ENCODE measurements at regions not wholly inside any gene's neighbourhood (a gene's known extent, or its start where the extent isn't known, plus 50 kb on each side); places are given as distances from the start of the nearest gene placed in this dataset.

GRCh38 chr10:28841625-28842024, 164.3 kb downstream of the BAMBI start:
- Histone ChIP-seq H3K27ac (no peak overlapping the region), H3K36me3 (no peaks in the 10 kb centered on the region), H3K4me3 (no peak overlapping the region), H3K27me3 (peaks cover 0 to 35% (median 0%) of the 10 kb centered on the region in 4 donors), H3K9me3 (peaks cover 0 to 16% (median 15%) of the 10 kb centered on the region in 3 donors), H3K4me1 (no peaks in the 10 kb centered on the region)
- TF ChIP-seq POLR2A (IDR thresholded peaks at IDR 0.05) (no peak), CTCF (IDR thresholded peaks at IDR 0.05) (no peak)
- 35 to 53% methylated on average over 2 of the region's 2 CpGs for WGBS, 2 donors
- intact Hi-C loops (cut with DNase I): no loop called here
- no peak for DNase-seq

- TF ChIP-seq POLR2A (IDR thresholded peaks at IDR 0.05): no peak
- no peak for TF ChIP-seq CTCF (IDR thresholded peaks at IDR 0.05)
- no peak for DNase-seq
- H3K27me3 ChIP-seq: peaks cover 0 to 29% (median 0%) of the 10 kb centered on the region in 4 donors
- no peak overlapping the region for H3K27ac ChIP-seq
- H3K9me3 ChIP-seq: peaks cover 0 to 16% (median 15%) of the 10 kb centered on the region in 3 donors
- no peak overlapping the region for H3K4me3 ChIP-seq
- intact Hi-C loops (cut with DNase I): no loop called here
- 79 to 81% methylated on average over 3 of the region's 3 CpGs for WGBS, 2 donors
- H3K4me1 ChIP-seq: no peaks in the 10 kb centered on the region
- no peaks in the 10 kb centered on the region for H3K36me3 ChIP-seq
Observed at GRCh38 chr10:28842321-28842720, 165.0 kb downstream of the BAMBI start.

GRCh38 chr10:28845009-28845682, 167.8 kb downstream of the BAMBI start:
- Histone ChIP-seq H3K4me1 (no peaks in the 10 kb centered on the region), H3K36me3 (no peaks in the 10 kb centered on the region), H3K4me3 (no peak overlapping the region), H3K9me3 (peaks cover 0 to 16% (median 15%) of the 10 kb centered on the region in 3 donors), H3K27me3 (peaks cover 0 to 42% (median 0%) of the 10 kb centered on the region in 4 donors), H3K27ac (no peak overlapping the region)
- TF ChIP-seq CTCF (IDR thresholded peaks at IDR 0.05) (no peak), POLR2A (IDR thresholded peaks at IDR 0.05) (no peak)
- 79 to 84% methylated on average over 4 of the region's 4 CpGs for WGBS, 2 donors
- no peak for DNase-seq
- intact Hi-C loops (cut with DNase I): no loop called here

- Histone ChIP-seq H3K27ac (no peak overlapping the region), H3K36me3 (no peaks in the 10 kb centered on the region), H3K9me3 (peaks cover 0 to 15% (median 10%) of the 10 kb centered on the region in 3 donors), H3K27me3 (peaks cover 0 to 66% (median 0%) of the 10 kb centered on the region in 4 donors), H3K4me1 (no peaks in the 10 kb centered on the region), H3K4me3 (no peak overlapping the region)
- WGBS, 2 donors: 64 to 86% methylated on average over 2 to 3 of the region's 3 CpGs
- TF ChIP-seq POLR2A (IDR thresholded peaks at IDR 0.05) (no peak), CTCF (IDR thresholded peaks at IDR 0.05) (no peak)
- intact Hi-C loops (cut with DNase I): no loop called here
- no peak for DNase-seq
Observed at GRCh38 chr10:28849309-28849708, 172.0 kb downstream of the BAMBI start.

GRCh38 chr10:28849821-28850220, 172.5 kb downstream of the BAMBI start:
- peaks cover 0 to 70% (median 0%) of the 10 kb centered on the region in 4 donors for H3K27me3 ChIP-seq
- H3K9me3 ChIP-seq: peaks cover 0 to 12% (median 5%) of the 10 kb centered on the region in 3 donors
- no peak overlapping the region for H3K27ac ChIP-seq
- 76 to 81% methylated on average over 4 of the region's 4 CpGs for WGBS, 2 donors
- no peaks in the 10 kb centered on the region for H3K36me3 ChIP-seq
- TF ChIP-seq CTCF (IDR thresholded peaks at IDR 0.05): no peak
- no peak overlapping the region for H3K4me3 ChIP-seq
- DNase-seq: no peak
- no peaks in the 10 kb centered on the region for H3K4me1 ChIP-seq
- intact Hi-C loops (cut with DNase I): no loop called here

Measured in esophagus squamous epithelium (tissue), 5 donors.